K562 (cell line): ENCODE measurements at regions not wholly inside any gene's neighbourhood (a gene's known extent, or its start where the extent isn't known, plus 50 kb on each side); places are given as distances from the start of the nearest gene placed in this dataset.

Experiments used
- CTCF ChIP-seq, 3 experiments: IDR thresholded peaks in 2 of 3; conservative IDR thresholded peaks in 1 of 3; 2 replicates each; pipeline ENCODE4 v1.5.1; 2011 to 2012; ENCODE audit warnings: low read length in 3 of 3, mild to moderate bottlenecking in 3 of 3, control low read depth in 2 of 3, improper control_type of control experiment in 1 of 3, inconsistent platforms in 1 of 3, low read depth in 1 of 3, mixed read lengths in 1 of 3, moderate library complexity in 1 of 3; ENCODE audit not compliant: insufficient read depth in 2 of 3
- E2F6 ChIP-seq, 2 experiments: IDR thresholded peaks; 2 replicates each; pipeline ENCODE4 v1.6.1; 2011; ENCODE audit warnings: borderline replicate concordance in 1 of 2, control low read depth in 1 of 2, low read depth in 1 of 2, low read length in 1 of 2, mild to moderate bottlenecking in 1 of 2, mixed read lengths in 1 of 2, moderate library complexity in 1 of 2; ENCODE audit not compliant: insufficient read depth in 1 of 2, insufficient read length in 1 of 2, poor library complexity in 1 of 2, severe bottlenecking in 1 of 2; ENCODE audit errors: extremely low read depth in 1 of 2
- EP300 ChIP-seq: IDR thresholded peaks from 2 replicates; pipeline ENCODE4 v1.6.1; 2012; ENCODE audit warnings: low read length, improper control_type of control experiment
- KLF1 ChIP-seq: fragments of 450-650 bp; IDR thresholded peaks from 2 replicates; pipeline ENCODE4 v1.6.1; 2016; ENCODE audit warnings: missing genetic modification characterization, missing compliant biosample characterization
- MCM2 ChIP-seq: fragments of 450-650 bp; IDR thresholded peaks from 2 replicates; pipeline ENCODE4 v1.6.1; 2017; ENCODE audit warnings: low read depth, mild to moderate bottlenecking
- MYNN ChIP-seq, 2 experiments: sonication (generic); formaldehyde crosslinking in 1 of 2; IDR thresholded peaks; 2 replicates each; pipeline versions ENCODE4 v1.5.0 to v1.6.1; 2016 to 2020; ENCODE audit warnings: antibody characterized with exemption in 1 of 2, missing genetic modification reagents in 1 of 2
- NFRKB ChIP-seq: fragments of 450-650 bp; IDR thresholded peaks from 2 replicates; pipeline ENCODE4 v1.6.1; 2016; ENCODE audit warnings: low read depth
- POLR2A ChIP-seq: fragments of 450-650 bp; conservative IDR thresholded peaks from 2 replicates; pipeline ENCODE4 v1.6.1; 2016
- RBM39 ChIP-seq: fragments of 200-400 bp; formaldehyde crosslinking; optimal IDR thresholded peaks from 2 replicates; pipeline ENCODE3; 2018; ENCODE audit warnings: low read depth, low read length
- SMC3 ChIP-seq: conservative IDR thresholded peaks from 2 replicates; pipeline ENCODE4 v1.6.1; 2011; ENCODE audit warnings: low read depth, low read length, improper control_type of control experiment; ENCODE audit not compliant: insufficient read depth
- THRAP3 ChIP-seq: fragments of 450-650 bp; IDR thresholded peaks from 2 replicates; pipeline ENCODE4 v1.6.1; 2016; ENCODE audit warnings: mild to moderate bottlenecking, inconsistent platforms, borderline replicate concordance
- ZBTB33 ChIP-seq: sonication (generic); formaldehyde crosslinking; IDR thresholded peaks from 2 replicates; pipeline ENCODE4 v1.8.1; 2023; ENCODE audit warnings: mild to moderate bottlenecking, missing genetic modification reagents
- ZNF592 ChIP-seq: fragments of 450-650 bp; IDR thresholded peaks from 2 replicates; pipeline ENCODE4 v1.6.1; 2017; ENCODE audit warnings: antibody characterized with exemption, mild to moderate bottlenecking

GRCh38 chr12:43022838-43023237, 433.3 kb upstream of the PRICKLE1 start:
- no peak for TF ChIP-seq E2F6 (IDR thresholded peaks at IDR 0.05; ENCODE audit: borderline replicate concordance in 1 of 2, extremely low read depth in 1 of 2, insufficient read depth in 1 of 2, insufficient read length in 1 of 2, low read depth in 1 of 2, low read length in 1 of 2, poor library complexity in 1 of 2, severe bottlenecking in 1 of 2)
- no peak for TF ChIP-seq MCM2
- no peak for TF ChIP-seq CTCF (IDR thresholded peaks at IDR 0.05 in 2 of 3, conservative IDR thresholded peaks at IDR 0.05 in 1 of 3; ENCODE audit: insufficient read depth in 2 of 3, low read depth in 1 of 3, low read length in 3 of 3)
- TF ChIP-seq ZNF592, result no peak
- TF ChIP-seq ZBTB33 (CRISPR knock-in tag), result no peak
- TF ChIP-seq NFRKB, result no peak
- TF ChIP-seq EP300, result no peak
- no peak for TF ChIP-seq KLF1 (tag)
- no peak for TF ChIP-seq POLR2A
- TF ChIP-seq THRAP3, result no peak
- TF ChIP-seq MYNN (IDR thresholded peaks at IDR 0.05), result no peak
- no peak for TF ChIP-seq MYNN (CRISPR knock-in tag; IDR thresholded peaks at IDR 0.05)
- TF ChIP-seq SMC3, result no peak
- no peak for TF ChIP-seq RBM39
